ENCODE measurements at regions not wholly inside any gene's neighbourhood (a gene's known extent, or its start where the extent isn't known, plus 50 kb on each side); places are given as distances from the start of the nearest gene placed in this dataset.
A peak's percentile ranks its signal among the peaks of the same experiment; 100 is the strongest.

- DNase-seq: no peak
These were observed 72.0 kb upstream of the COL24A1 start for GRCh38 chr1:86228546-86228945.

- DNase-seq: peak; percentile 51
These were observed 70.5 kb upstream of the COL24A1 start for GRCh38 chr1:86227026-86227425.

DNA sequence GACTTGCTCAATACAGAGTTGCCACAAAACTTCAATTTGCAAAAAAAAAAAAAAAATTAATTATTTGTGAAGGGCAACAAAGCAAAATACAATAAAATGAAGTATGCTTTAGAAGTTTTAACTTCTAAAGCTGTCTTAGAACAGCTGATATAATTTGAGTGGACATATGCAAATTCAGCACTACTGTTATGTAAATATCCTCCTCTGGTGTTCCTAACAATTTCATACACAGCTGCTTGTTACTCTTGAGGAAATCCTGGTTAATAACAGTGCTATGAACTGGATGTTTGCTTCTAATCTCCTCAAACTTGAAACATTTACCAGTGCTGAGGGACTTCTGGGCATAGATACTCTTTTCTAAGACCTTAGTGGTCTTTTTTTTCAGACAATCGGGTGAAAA is 69.6 kb upstream of the COL24A1 start:
- no peak for DNase-seq

GRCh38 chr1:86224651-86225310 is 68.2 kb upstream of the COL24A1 start:
- DNase-seq: no peak

GRCh38 chr1:86218859-86219258 is 62.3 kb upstream of the COL24A1 start:
- DNase-seq: no peak

DNA sequence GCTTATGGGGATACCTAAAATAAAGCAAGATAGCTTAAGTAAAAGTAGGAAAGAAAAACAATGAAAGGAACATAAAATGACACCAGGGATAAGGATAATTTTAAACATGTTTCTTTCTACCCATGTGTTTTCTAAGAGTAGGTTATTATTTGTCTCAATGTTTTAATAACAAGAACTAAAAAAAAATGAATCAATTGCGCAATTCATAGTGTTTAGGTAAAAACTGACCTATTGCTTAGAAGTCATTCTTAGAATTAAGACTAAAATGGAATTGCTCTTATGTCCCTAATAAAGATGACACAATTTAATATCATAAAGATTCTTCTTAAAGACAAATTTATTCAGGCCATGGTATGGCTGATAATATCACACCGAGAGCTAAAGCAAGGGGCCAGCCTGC is 58.0 kb upstream of the COL24A1 start:
- no peak for DNase-seq

DNA sequence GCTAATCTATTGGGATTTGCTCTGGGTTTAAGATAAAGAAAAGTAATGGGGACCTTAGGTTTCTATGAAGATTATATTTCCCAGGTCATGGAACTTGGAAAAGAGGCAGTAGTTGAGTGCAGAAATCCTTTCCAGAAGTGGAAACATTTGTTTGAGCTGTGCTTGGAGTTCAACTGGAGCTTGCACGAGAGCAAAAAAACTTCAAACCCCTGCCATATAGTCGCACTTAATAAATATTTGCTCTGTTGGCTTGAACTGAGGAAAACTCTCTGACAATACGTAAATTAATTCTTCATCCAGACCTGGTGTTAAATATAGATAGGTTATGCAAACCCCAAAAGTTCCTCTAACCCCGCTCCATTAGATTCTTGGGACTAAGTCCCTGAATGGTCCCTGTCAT is 52.8 kb upstream of the COL24A1 start:
- no peak for DNase-seq

GRCh38 chr1:86207323-86207722 is 50.8 kb upstream of the COL24A1 start:
- DNase-seq: peak; percentile 97
